Urinary bladder (tissue), 3 donors: ENCODE measurements at regions not wholly inside any gene's neighbourhood (a gene's known extent, or its start where the extent isn't known, plus 50 kb on each side); places are given as distances from the start of the nearest gene placed in this dataset.

ENCODE experiments used
- DNase-seq: peaks from one replicate; pipeline ENCODE4 v3.0.0-alpha.2; 2015; ENCODE audit errors: extremely low spot score
- H3K27ac ChIP-seq: one replicate; pipeline ENCODE4 v1.5.1; 2013; ENCODE audit warnings: low read depth, mild to moderate bottlenecking, moderate library complexity
- H3K36me3 ChIP-seq: one replicate; pipeline ENCODE4 v1.6.1; 2013; ENCODE audit warnings: mild to moderate bottlenecking, moderate library complexity; ENCODE audit not compliant: insufficient read depth
- H3K4me1 ChIP-seq: one replicate; pipeline ENCODE4 v1.6.1; 2013; ENCODE audit warnings: mild to moderate bottlenecking, moderate library complexity; ENCODE audit not compliant: insufficient read depth
- H3K4me3 ChIP-seq: one replicate; pipeline ENCODE4 v1.5.1; 2013; ENCODE audit warnings: low read depth, low read length
- WGBS: extraction: QIAGEN DNeasy Blood & Tissue Kit; methylation state at CpG from one replicate; pipeline ENCODE4 v1.1.7; 2013; 5-methylcytosine and 5-hydroxymethylcytosine counted together
- donor health status: healthy with polysubstance abuse.
- donor health status: healthy.

DNA sequence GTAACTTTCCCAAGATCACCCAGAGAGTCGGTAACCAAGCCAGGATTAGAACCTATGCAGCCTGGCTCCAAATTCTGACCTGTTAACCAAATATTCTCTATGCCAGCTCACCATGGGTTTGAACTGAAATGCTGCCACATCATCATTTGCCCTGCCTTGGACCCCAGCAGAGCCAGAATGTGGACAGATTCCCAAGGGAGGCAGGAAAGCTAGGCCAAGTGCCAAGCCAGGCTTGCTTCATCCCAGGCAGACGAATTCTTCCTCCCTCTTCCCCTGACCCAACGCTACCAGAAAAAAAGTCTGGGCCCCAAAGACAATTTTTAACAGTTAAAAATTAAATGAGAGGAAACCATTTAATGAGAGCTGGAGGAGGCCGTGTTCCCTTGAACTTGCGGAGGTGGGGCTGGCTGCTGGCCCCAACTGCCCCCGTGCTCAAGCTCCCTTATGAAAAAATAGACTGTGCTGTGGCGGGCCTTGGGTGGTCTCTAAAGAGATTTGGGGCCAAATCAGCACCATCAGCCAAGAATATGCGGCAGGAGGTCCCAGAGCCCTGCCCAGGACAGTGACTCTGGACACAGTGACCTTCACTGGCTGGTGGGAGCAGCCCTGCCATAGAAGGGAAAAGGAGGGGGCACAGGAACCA is 184.1 kb upstream of the SYT13 start:
- DNase-seq = no peak
- Histone ChIP-seq H3K4me1 (no peaks in the 10 kb centered on the region), H3K36me3 (no peaks in the 10 kb centered on the region), H3K4me3 (no peak overlapping the region), H3K27ac (no peak overlapping the region)
- WGBS = 61% methylated on average over 8 of the region's 8 CpGs

DNA sequence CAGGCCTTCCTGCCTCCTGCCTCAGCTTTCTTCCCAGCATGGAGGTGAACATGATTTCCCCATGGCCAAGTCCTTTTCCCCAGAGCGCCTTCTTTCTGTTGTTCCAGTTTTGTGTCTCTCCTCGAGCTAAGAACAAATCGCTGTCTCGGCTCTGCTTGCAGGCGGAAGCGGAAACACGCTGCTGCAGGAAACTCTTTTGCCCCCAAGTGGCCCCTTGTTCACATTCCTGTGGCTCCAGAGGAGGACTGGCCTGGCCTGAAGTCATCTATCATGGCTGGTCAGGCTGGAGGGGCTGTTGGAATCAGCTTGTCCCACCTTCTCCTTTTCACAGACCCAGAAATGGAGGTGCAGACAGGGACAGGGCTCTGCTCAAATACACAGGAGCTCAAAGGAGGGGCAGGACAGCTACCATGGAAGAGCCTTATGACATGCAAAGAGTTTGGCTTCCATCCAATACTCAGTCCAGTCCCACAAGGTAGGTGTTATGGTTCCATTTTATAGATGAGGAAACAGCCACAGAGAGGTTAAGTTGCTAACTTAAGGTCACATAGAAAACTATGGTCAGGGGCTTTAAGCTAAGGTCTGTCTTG is 182.2 kb upstream of the SYT13 start:
- Histone ChIP-seq H3K4me1 (no peaks in the 10 kb centered on the region), H3K36me3 (no peaks in the 10 kb centered on the region), H3K27ac (no peak overlapping the region), H3K4me3 (no peak overlapping the region)
- 49% methylated on average over 7 of the region's 7 CpGs for WGBS
- no peak for DNase-seq

DNA sequence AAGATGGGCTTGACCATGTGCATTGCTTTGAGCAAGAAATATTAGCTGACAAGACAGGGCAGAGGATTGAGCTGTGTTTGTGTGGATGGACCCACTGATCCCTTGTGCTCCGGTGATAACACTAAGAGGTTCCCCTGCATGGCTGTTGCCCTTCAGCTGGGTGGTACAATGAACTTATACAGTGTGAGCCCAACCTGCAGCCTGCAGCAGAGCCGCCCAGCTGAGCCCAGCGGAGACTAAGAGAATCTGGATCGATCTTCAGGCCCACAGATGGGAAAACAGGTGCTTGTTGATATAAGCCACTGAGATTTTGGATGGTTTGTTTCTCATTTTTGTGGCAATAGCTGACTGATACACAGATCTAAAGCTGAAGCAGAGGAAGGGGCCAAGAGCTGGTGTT is 177.4 kb upstream of the SYT13 start:
- H3K36me3 ChIP-seq = no peaks in the 10 kb centered on the region
- H3K4me1 ChIP-seq = no peaks in the 10 kb centered on the region
- no peak for DNase-seq
- WGBS = 91% methylated on average over 4 of the region's 4 CpGs
- no peak overlapping the region for H3K27ac ChIP-seq
- no peak overlapping the region for H3K4me3 ChIP-seq

DNA sequence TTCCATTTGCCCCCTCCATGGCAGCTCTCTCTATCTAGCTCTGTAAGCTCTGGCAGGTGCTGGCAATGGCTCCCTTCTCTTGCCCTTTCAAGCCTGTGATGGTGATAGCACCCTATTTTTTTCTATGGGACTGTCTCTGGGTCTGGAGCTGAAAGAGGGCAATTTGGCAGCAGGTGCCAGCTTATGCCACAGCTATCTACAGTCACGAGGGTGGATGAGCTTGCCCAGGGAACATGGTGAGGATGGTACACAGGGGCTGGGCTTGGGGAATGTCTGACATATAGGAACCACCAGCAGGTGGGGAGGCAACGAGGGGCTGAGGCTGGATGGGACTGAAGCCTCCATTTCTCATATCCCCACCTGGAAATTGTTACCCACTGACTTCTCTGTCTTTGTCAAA is 175.4 kb upstream of the SYT13 start:
- Histone ChIP-seq H3K4me1 (no peaks in the 10 kb centered on the region), H3K36me3 (no peaks in the 10 kb centered on the region), H3K27ac (no peak overlapping the region), H3K4me3 (no peak overlapping the region)
- DNase-seq = no peak
- WGBS = 59% methylated on average over 2 of the region's 2 CpGs

DNA sequence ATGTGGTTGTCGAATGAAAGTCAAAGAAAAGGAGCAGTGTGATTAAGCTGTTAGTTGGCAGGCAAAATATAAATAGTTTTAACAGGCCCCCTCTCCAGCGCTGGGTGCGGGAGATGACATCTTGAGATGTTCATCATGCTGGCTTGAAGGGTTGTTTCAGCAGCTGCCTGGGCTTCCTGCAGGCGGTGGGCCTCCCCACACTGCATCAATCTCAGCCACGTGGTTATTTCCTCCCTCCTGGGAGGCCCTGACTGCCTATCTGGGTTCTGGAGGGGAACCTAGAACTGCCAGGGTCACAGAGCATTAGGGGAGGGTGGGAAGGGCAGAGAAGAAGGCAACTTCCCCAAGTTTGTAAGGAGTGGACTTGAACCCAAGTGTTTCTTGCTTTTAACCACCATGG is 173.3 kb upstream of the SYT13 start:
- Histone ChIP-seq H3K27ac (no peak overlapping the region), H3K36me3 (no peaks in the 10 kb centered on the region), H3K4me3 (no peak overlapping the region), H3K4me1 (no peaks in the 10 kb centered on the region)
- 39% methylated on average over 5 of the region's 5 CpGs for WGBS
- DNase-seq = no peak

DNA sequence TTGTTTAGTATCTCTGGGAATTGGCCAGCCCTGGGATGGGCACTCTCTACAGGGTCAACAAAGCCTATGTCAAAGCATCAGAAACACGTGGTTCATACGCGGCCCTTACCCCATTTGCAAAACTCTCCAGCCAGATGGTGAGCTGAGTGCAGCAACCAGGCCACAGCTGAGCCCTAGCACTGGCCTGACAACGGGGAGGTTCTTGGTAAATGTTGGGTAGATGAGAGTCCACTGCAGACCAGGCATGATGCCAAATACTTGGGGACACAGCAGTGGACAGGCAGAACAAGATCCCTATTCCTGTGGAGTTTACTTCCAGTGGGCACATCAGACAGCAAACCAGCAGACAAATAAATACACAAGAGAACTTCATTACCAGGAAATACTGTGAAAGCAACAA is 172.1 kb upstream of the SYT13 start:
- WGBS = 91% methylated on average over 4 of the region's 4 CpGs
- no peaks in the 10 kb centered on the region for H3K36me3 ChIP-seq
- DNase-seq = no peak
- no peaks in the 10 kb centered on the region for H3K4me1 ChIP-seq
- no peak overlapping the region for H3K27ac ChIP-seq
- H3K4me3 ChIP-seq = no peak overlapping the region

DNA sequence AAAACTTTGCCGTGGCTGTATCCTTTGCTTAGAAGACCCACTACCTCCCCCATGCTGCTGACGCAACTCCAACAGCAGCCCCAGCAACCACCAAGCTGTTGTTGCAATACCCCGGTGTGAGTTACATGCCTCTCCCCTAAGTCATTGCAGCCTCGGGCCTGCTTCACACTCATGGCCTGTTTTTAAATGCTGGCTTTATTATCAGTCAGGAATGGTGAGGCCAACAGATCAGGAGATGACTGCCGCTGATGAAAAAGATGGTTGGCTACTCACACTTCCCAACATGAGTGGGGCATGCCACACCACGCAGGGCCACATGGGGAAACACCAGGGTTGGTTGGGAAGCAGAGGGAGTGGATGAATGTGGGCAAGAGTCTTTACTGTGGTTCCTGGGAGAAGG is 171.5 kb upstream of the SYT13 start:
- no peaks in the 10 kb centered on the region for H3K36me3 ChIP-seq
- no peak overlapping the region for H3K4me3 ChIP-seq
- DNase-seq = no peak
- no peaks in the 10 kb centered on the region for H3K4me1 ChIP-seq
- WGBS = 82% methylated on average over 6 of the region's 6 CpGs
- H3K27ac ChIP-seq = no peak overlapping the region

DNA sequence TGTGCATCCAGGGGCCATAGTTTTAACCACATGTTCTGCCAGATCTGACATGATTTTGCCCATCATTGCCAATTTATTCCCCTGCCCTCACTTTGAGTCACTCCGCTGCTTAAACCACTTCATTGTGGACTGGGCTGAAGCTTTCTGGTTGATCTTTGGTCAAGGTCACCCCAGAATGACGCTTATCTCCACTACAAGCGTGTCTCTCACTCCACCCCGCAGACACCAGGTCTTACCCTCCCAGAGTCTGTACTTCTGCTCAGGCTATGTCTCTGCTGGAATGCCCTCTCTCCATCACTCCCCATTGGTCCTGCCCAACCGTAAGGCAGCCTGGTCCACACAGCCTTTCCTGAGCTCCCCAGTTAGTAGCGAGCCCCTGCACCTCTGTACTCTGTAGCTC is 170.5 kb upstream of the SYT13 start:
- 90% methylated on average over 6 of the region's 6 CpGs for WGBS
- no peak overlapping the region for H3K4me3 ChIP-seq
- H3K27ac ChIP-seq = no peak overlapping the region
- DNase-seq = no peak
- no peaks in the 10 kb centered on the region for H3K36me3 ChIP-seq
- H3K4me1 ChIP-seq = no peaks in the 10 kb centered on the region

DNA sequence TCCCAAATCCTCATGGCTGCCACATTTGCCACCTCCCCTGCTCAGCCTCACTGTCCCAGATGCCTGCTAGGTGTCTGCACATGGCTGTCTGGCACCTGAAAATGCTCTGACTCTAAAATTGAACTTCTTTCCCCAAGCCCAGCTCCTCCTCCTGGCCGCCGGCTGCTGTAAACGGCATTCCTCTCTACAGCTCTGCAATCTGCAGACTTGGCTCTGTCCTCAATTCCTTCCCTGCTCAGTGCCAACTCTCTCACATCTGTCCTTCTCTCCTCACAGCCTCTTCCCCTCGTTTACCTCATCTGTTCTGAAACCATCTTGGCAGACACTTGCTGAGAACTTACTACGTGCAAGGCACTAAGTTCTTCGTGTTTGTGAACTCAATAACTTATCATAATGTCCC is 169.4 kb upstream of the SYT13 start:
- H3K27ac ChIP-seq = no peak overlapping the region
- 25% methylated on average over 6 of the region's 6 CpGs for WGBS
- H3K4me3 ChIP-seq = no peak overlapping the region
- no peaks in the 10 kb centered on the region for H3K36me3 ChIP-seq
- H3K4me1 ChIP-seq = no peaks in the 10 kb centered on the region
- no peak for DNase-seq

DNA sequence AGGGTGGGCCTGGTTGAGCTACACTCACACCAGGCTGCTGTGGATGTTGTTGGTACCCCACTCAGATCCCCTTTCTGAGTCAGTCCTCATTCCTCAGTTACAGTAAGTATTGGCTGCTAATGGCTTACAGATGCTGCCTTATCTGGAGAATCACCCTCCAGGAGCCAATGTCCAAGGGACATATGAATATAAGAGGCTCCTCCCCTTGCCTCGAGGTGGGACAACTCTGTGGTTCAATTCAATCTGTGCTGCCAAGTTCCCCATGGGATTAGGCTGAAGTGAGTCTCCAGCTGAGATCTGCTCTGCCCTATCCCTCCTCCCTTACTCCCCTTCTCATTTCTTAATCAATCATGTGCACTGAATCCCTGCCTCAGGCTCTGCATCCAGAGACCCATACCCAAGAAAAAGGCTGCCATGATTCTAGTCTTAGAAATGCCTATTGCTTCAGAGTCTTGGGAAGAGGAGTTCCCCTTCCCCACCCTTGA is 168.8 kb upstream of the SYT13 start:
- no peak overlapping the region for H3K27ac ChIP-seq
- 88% methylated on average over 1 of the region's 1 CpG for WGBS

DNA sequence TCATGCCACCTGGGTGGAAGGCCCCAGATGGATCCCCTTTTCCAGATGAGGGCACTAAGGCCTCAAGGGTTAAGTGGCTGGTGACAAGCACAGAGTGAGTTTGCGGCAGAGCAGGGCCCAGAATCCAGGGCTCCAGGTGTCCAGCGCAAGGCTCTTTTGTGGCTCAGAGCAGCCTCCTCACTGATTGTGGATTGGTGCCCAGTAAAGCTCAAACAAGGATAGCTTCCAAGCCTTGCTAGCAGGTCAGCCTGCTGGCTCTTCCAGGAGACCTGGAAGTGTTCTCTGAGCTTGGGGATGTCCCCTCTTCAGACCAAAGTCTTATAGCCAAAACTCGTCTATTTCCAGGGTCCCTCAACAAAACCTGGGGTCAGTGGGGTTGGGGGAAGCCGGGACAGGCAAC is 167.6 kb upstream of the SYT13 start:
- WGBS = 55% methylated on average over 4 of the region's 4 CpGs
- H3K4me1 ChIP-seq = no peaks in the 10 kb centered on the region
- DNase-seq = no peak

More for the DNA sequence above, 168.8 kb upstream of the SYT13 start:
- Histone ChIP-seq H3K4me1 (no peaks in the 10 kb centered on the region), H3K4me3 (no peak overlapping the region), H3K36me3 (no peaks in the 10 kb centered on the region)
- DNase-seq = no peak

DNA sequence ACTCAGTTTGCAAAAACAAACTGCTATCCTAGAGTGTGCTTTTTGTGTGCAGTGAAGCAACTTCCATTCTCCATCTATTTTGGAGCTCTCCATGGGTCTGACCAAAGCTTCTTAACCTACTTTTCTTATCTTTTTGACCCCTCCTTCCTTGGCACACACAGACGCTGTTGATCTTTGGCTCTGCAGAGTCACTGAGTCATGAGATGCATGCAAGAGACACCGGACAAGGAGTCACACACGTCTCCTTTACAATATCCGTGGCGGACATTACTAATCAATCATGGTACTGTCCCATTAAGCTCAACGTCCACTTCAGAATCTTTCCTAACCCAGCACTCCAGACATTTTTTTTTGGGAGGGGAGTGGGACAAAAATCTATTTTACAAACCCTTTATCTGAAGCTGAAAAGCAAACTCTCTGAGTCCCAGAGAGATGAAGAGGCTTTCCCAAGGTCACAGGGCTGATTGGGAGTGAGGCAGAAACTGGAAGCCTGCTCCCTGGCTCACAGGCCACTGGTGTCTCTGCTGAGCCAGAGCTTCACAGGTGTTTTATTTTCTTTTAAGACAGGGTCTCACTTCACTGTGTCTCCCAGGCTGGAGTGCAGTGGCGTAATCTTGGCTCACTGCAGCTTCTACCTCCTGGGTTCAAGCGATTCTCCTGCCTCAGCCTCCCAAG is 165.8 kb upstream of the SYT13 start:
- DNase-seq = no peak
- 48% methylated on average over 8 of the region's 8 CpGs for WGBS
- Histone ChIP-seq H3K36me3 (no peaks in the 10 kb centered on the region), H3K4me3 (no peak overlapping the region), H3K27ac (no peak overlapping the region), H3K4me1 (no peaks in the 10 kb centered on the region)

More for the DNA sequence above, 167.6 kb upstream of the SYT13 start:
- Histone ChIP-seq H3K27ac (no peak overlapping the region), H3K4me3 (no peak overlapping the region), H3K36me3 (no peaks in the 10 kb centered on the region)

DNA sequence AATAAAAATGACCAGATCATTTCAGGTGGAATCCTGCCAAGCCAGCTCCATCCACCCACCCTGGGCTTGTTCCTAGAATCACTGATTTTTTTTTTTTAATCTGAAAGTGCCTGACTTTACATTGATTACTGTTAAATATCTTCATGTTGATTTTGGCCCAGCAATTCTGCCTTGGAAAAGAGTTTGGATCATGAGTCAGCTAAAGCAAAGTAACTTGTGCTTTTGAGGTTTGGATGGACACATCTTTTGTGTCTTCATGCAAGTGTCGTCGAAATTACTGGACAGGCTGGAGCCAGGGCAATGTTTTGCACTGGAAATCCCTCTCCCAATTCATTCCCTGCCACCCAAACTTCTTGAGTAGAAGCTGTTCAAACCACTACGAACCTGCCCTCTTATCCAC is 164.0 kb upstream of the SYT13 start:
- H3K27ac ChIP-seq = no peak overlapping the region
- no peak overlapping the region for H3K4me3 ChIP-seq
- DNase-seq = no peak
- 60% methylated on average over 3 of the region's 3 CpGs for WGBS
- no peaks in the 10 kb centered on the region for H3K36me3 ChIP-seq
- H3K4me1 ChIP-seq = no peaks in the 10 kb centered on the region

DNA sequence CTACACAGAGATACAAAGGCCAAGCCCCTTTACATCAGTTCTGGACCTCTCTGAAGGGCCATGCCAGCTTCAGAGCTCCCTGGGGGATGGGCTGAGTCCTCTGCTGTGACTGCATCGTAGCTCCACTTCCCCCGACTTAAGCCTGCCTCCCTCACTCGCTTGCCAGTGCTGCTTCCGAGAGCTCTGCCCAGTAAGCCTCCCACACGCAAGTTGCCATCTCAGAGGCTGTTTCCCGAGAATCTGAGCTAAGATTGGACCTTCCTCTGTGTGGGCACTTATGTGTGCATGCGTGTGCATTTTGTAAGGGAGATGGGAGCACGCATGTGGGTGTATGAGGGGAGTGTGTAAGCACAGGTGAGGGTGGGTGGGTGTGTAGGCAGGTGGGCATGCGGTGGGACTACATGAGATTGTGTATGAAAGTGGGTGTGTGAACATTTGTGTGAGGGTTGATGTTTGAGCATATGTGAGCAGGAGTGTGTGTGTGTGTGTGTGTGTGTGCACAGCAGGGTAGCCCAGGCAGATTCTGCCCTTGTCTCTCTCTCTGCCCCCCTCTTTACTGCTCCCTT is 163.0 kb upstream of the SYT13 start:
- no peaks in the 10 kb centered on the region for H3K36me3 ChIP-seq
- H3K27ac ChIP-seq = no peak overlapping the region
- H3K4me1 ChIP-seq = no peaks in the 10 kb centered on the region
- WGBS = 67% methylated on average over 9 of the region's 9 CpGs
- DNase-seq = no peak
- no peak overlapping the region for H3K4me3 ChIP-seq
